ENCODE measurements at regions not wholly inside any gene's neighbourhood (a gene's known extent, or its start where the extent isn't known, plus 50 kb on each side); places are given as distances from the start of the nearest gene placed in this dataset.

GRCh38 chr5:135642934-135643333, 64.1 kb upstream of the CXCL14 start:
- H3K27ac ChIP-seq: no peak overlapping the region
- TF ChIP-seq ZFX (IDR thresholded peaks at IDR 0.05): no peak
- no peak for TF ChIP-seq CTCF (conservative IDR thresholded peaks at IDR 0.05)

GRCh38 chr5:135642488-135642870, 63.7 kb upstream of the CXCL14 start:
- no peak overlapping the region for H3K27ac ChIP-seq
- TF ChIP-seq CTCF (conservative IDR thresholded peaks at IDR 0.05): no peak
- no peak for TF ChIP-seq ZFX (IDR thresholded peaks at IDR 0.05)

- H3K27ac ChIP-seq: no peak overlapping the region
- no peak for TF ChIP-seq ZFX (IDR thresholded peaks at IDR 0.05)
- no peak for TF ChIP-seq CTCF (conservative IDR thresholded peaks at IDR 0.05)
Measured at GRCh38 chr5:135641734-135642487, 63.1 kb upstream of the CXCL14 start.

GRCh38 chr5:135641319-135641718, 62.5 kb upstream of the CXCL14 start:
- TF ChIP-seq ZFX (IDR thresholded peaks at IDR 0.05) (no peak), CTCF (conservative IDR thresholded peaks at IDR 0.05) (no peak)
- H3K27ac ChIP-seq: no peak overlapping the region

- TF ChIP-seq ZFX (IDR thresholded peaks at IDR 0.05) (no peak), CTCF (conservative IDR thresholded peaks at IDR 0.05) (no peak)
- no peak overlapping the region for H3K27ac ChIP-seq
Measured at GRCh38 chr5:135635451-135635850, 56.7 kb upstream of the CXCL14 start.

- H3K27ac ChIP-seq: no peak overlapping the region
- TF ChIP-seq CTCF (conservative IDR thresholded peaks at IDR 0.05): no peak
Measured at GRCh38 chr5:135632798-135633197, 54.0 kb upstream of the CXCL14 start.

GRCh38 chr5:135631391-135631790, 52.6 kb upstream of the CXCL14 start:
- TF ChIP-seq CTCF (conservative IDR thresholded peaks at IDR 0.05) (no peak), ZFX (IDR thresholded peaks at IDR 0.05) (no peak)
- no peak overlapping the region for H3K27ac ChIP-seq
